ENCODE measurements at regions not wholly inside any gene's neighbourhood (a gene's known extent, or its start where the extent isn't known, plus 50 kb on each side); places are given as distances from the start of the nearest gene placed in this dataset.

DNA sequence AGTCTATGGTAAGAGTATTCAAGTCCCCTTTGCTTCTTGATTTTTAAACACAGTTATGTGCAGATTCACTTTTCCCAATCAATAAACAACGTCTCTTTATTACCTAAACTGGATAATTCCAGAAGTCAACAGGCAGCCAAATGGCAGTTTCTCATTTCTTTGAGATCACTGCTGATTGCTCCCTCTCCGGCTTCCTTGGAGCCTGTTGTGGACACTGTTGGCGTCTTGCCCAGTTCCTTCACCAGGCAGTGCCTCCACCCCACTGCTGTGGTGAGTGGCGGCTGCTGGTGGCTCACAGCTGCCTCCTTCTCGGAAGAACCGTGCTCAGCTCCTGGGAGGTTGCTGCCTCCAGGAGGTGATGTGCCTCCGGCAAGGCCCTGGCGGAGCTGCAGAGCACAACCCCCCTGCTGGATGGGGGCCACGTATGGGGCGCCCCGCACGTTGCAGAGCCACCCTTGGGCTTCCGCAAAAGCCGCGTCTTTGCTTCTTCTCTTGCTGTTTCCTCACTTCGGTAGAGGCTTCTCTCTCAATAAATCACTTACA lies 105.1 kb upstream of the CNKSR3 start:
- Mint-ChIP-seq H3K27ac (no peak overlapping the region), H3K36me3 (ENCODE audit: low read depth) (no peaks in the 10 kb centered on the region), H3K27me3 (peaks cover 7% of the 10 kb centered on the region), H3K4me1 (ENCODE audit: low read depth) (peaks cover 3% of the 10 kb centered on the region), H3K9me3 (no peaks in the 10 kb centered on the region), H3K4me3 (no peak overlapping the region)
- no peak for DNase-seq
- POLR2A ChIA-PET: interaction anchor here (1.2 kb wide), 1 partner anchor 373 kb away, joined by 3 read pairs; no protein-coding TSS in a partner anchor
- intact Hi-C loops (cut with micrococcal nuclease): no loop called here
- TF ChIP-seq, protein P1, sequence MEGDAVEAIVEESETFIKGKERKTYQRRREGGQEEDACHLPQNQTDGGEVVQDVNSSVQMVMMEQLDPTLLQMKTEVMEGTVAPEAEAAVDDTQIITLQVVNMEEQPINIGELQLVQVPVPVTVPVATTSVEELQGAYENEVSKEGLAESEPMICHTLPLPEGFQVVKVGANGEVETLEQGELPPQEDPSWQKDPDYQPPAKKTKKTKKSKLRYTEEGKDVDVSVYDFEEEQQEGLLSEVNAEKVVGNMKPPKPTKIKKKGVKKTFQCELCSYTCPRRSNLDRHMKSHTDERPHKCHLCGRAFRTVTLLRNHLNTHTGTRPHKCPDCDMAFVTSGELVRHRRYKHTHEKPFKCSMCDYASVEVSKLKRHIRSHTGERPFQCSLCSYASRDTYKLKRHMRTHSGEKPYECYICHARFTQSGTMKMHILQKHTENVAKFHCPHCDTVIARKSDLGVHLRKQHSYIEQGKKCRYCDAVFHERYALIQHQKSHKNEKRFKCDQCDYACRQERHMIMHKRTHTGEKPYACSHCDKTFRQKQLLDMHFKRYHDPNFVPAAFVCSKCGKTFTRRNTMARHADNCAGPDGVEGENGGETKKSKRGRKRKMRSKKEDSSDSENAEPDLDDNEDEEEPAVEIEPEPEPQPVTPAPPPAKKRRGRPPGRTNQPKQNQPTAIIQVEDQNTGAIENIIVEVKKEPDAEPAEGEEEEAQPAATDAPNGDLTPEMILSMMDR (IDR thresholded peaks at IDR 0.05): no peak
- CTCF ChIA-PET: interaction anchor here (0.6 kb wide), 1 partner anchor 13 kb away, joined by 3 read pairs; no protein-coding TSS in a partner anchor
- no peak for ATAC-seq

DNA sequence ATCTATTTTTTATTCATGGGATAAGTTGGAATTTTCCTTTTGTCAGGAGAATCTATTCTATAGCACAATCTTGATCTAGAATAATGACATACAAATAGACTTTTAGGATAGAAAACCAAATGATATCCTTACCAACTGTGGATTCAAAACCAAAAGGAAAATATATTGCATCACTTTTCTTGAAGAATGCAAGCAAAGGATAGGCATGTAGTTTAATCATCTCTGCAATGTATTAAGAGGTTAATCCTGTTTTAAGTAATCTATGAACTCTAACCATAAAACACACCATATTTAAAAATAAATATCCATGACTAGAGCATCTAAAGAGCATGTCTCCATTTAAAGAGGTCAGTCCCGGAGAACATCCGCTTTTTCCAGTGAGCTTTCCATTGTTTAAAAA lies 106.7 kb upstream of the CNKSR3 start:
- CTCF ChIA-PET: no interaction called here
- H3K27me3 Mint-ChIP-seq: peaks cover 7% of the 10 kb centered on the region
- peaks cover 3% of the 10 kb centered on the region for H3K4me1 Mint-ChIP-seq (ENCODE audit: low read depth)
- H3K27ac Mint-ChIP-seq: no peak overlapping the region
- TF ChIP-seq, protein P1 (IDR thresholded peaks at IDR 0.05): no peak
- ATAC-seq: no peak
- intact Hi-C loops (cut with micrococcal nuclease): no loop called here
- no peaks in the 10 kb centered on the region for H3K36me3 Mint-ChIP-seq (ENCODE audit: low read depth)
- H3K4me3 Mint-ChIP-seq: no peak overlapping the region
- POLR2A ChIA-PET: no interaction called here
- H3K9me3 Mint-ChIP-seq: no peaks in the 10 kb centered on the region
- DNase-seq: no peak

DNA sequence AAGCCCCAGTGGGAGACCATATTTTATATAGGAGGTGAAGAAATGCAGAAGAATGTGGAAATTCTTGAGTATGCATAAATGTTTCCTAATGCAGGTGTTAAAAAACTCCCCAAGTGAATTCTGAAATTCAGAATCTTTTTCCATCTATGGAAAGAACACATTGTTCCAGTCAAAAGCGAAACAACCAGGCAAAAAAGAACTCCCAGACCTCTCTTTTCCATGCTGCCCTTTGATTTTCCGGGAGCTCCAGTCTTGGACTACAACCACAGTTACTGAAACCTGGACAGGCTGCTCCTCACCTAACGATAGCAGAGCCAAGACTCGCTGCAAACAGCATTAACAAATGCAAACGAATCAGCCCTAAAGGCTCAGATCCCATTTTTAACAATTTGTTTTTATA lies 108.7 kb upstream of the CNKSR3 start:
- Mint-ChIP-seq H3K36me3 (ENCODE audit: low read depth) (no peaks in the 10 kb centered on the region), H3K9me3 (peaks cover under 1% of the 10 kb centered on the region), H3K27ac (no peak overlapping the region), H3K4me3 (no peak overlapping the region), H3K4me1 (ENCODE audit: low read depth) (no peaks in the 10 kb centered on the region), H3K27me3 (peaks cover 7% of the 10 kb centered on the region)
- ATAC-seq (no peak), DNase-seq (no peak)
- intact Hi-C loops (cut with micrococcal nuclease): no loop called here
- POLR2A ChIA-PET: no interaction called here
- CTCF ChIA-PET: interaction anchor here (1.0 to 1.3 kb wide), 3 partner anchors 17 to 57 kb away, joined by 3 read pairs; no protein-coding TSS in a partner anchor
- TF ChIP-seq, protein P1 (IDR thresholded peaks at IDR 0.05): no peak

DNA sequence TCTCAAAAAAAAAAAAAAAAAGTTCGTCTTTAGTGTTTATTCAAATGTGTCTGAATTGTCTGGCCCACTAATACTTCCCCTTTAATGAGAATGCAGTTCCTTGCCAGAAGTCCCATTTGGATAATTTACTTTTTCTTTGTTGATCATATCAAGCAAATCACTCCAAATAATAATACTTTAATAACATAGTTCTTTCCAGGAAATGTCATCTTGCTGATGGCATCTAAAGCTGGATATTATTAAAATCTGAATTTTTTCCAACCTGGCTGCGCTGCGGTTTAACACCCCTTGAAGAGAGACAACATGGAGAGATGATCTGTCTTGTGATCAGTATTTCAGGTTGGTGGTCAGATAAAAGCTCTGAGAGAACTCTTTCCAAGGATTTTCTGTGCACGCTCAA lies 111.2 kb upstream of the CNKSR3 start:
- TF ChIP-seq, protein P1 (IDR thresholded peaks at IDR 0.05): no peak
- ATAC-seq (no peak), DNase-seq (no peak)
- peaks cover 5% of the 10 kb centered on the region for H3K9me3 Mint-ChIP-seq
- no peak overlapping the region for H3K4me3 Mint-ChIP-seq
- no peaks in the 10 kb centered on the region for H3K4me1 Mint-ChIP-seq (ENCODE audit: low read depth)
- H3K27me3 Mint-ChIP-seq: peaks cover 7% of the 10 kb centered on the region
- no peak overlapping the region for H3K27ac Mint-ChIP-seq
- intact Hi-C loops (cut with micrococcal nuclease): no loop called here
- ChIA-PET CTCF (interaction anchor here (0.6 kb wide), 1 partner anchor 54 kb away, joined by 3 read pairs; no protein-coding TSS in a partner anchor), POLR2A (no interaction called here)
- no peaks in the 10 kb centered on the region for H3K36me3 Mint-ChIP-seq (ENCODE audit: low read depth)

DNA sequence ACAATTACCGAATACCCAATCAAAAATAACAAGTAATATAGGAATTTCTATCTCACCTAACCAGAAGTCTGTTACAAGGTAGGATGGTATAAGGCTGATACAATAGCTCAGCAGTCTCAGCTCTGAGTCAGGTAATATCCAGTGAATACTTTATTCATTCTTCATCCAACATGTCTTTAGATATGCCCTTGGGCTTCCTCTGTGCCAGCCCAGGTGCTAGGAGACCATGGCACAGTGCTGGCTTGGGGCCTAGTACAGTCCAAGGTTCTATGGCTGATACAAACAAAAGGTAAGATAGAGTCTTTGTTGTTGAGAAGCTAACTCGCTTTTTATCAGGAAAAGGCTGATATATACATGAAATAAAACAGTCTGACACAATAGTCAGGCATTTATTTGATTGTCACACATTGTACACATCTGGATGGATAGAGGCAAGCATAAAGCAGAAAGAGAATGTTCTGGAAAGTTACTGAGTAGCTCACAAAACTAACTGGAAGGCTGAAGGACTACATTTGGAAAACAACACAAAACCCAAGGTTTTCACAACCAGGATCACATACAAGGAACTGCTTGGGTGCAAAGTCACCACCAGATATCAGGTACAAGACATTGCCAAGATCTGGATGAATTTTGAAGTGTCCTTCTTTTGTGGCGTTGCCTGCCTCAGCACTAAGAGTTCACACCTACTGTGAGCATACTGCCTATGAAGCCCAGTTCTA lies 110.4 kb upstream of the SCAF8 start:
- TF ChIP-seq, protein P1 (IDR thresholded peaks at IDR 0.05): no peak
- H3K4me1 Mint-ChIP-seq (ENCODE audit: low read depth): no peaks in the 10 kb centered on the region
- no peak for DNase-seq
- ATAC-seq: no peak
- no peak overlapping the region for H3K4me3 Mint-ChIP-seq
- H3K9me3 Mint-ChIP-seq: peaks cover 5% of the 10 kb centered on the region
- CTCF ChIA-PET: interaction anchor here (1.8 kb wide), 1 partner anchor 34 kb away, joined by 4 read pairs; no protein-coding TSS in a partner anchor
- intact Hi-C loops (cut with micrococcal nuclease): no loop called here
- POLR2A ChIA-PET: no interaction called here
- peaks cover 9% of the 10 kb centered on the region for H3K27me3 Mint-ChIP-seq
- no peak overlapping the region for H3K27ac Mint-ChIP-seq
- no peaks in the 10 kb centered on the region for H3K36me3 Mint-ChIP-seq (ENCODE audit: low read depth)
